Stimulated activated naive CD8-positive, alpha-beta T cell treated with anti-CD3 and anti-CD28 coated beads, Interleukin-15, amount 100 ng/mL, for 72 hours (primary cell): ENCODE measurements at regions not wholly inside any gene's neighbourhood (a gene's known extent, or its start where the extent isn't known, plus 50 kb on each side); places are given as distances from the start of the nearest gene placed in this dataset.
"Not testable (repeated sequence)": the region's sequence is repeated elsewhere in the genome, so short reads cannot be mapped to it uniquely, and the experiment has no call there.

Experiments used
- ATAC-seq: fragments of 150-1000 bp; cut with Tn5 transposase; 2 replicates; pipeline ENCODE4 v1.10.0; 2021; ENCODE audit warnings: mild to moderate bottlenecking, moderate library complexity
- DNase-seq, 2 donors: peaks; one replicate each; pipeline ENCODE4 v3.0.0; 2021 to 2022
- H3K27ac Mint-ChIP-seq, 2 donors: one replicate each; pipeline ENCODE4 v1.8.0; 2022; ENCODE audit warnings: mild to moderate bottlenecking in 2 of 2, mixed read lengths in 2 of 2, moderate library complexity in 2 of 2
- H3K27me3 Mint-ChIP-seq: one replicate; pipeline ENCODE4 v1.8.0; 2022; ENCODE audit warnings: mixed read lengths
- H3K4me1 Mint-ChIP-seq: one replicate; pipeline ENCODE4 v1.8.0; 2022; ENCODE audit warnings: mild to moderate bottlenecking, mixed read lengths
- H3K4me3 Mint-ChIP-seq, 2 donors: one replicate each; pipeline ENCODE4 v1.8.0; 2022; ENCODE audit warnings: mild to moderate bottlenecking in 2 of 2, mixed read lengths in 2 of 2, moderate library complexity in 1 of 2
- H3K9me3 Mint-ChIP-seq, 2 donors: one replicate each; pipeline ENCODE4 v1.8.0; 2022; ENCODE audit warnings: mixed read lengths in 2 of 2

GRCh38 chr5:17326600-17327037 lies 109.2 kb downstream of the BASP1 start:
- H3K27me3 Mint-ChIP-seq, result no peaks in the 10 kb centered on the region
- no peak overlapping the region for H3K4me3 Mint-ChIP-seq
- peaks cover 7 to 8% of the 10 kb centered on the region in 2 donors for H3K9me3 Mint-ChIP-seq
- no peak overlapping the region for H3K27ac Mint-ChIP-seq
- DNase-seq, result no peak
- no peaks in the 10 kb centered on the region for H3K4me1 Mint-ChIP-seq
- ATAC-seq, result no peak

- Mint-ChIP-seq H3K27me3 (no peaks in the 10 kb centered on the region), H3K4me1 (no peaks in the 10 kb centered on the region), H3K9me3 (peaks cover 10 to 12% of the 10 kb centered on the region in 2 donors), H3K27ac (no peak overlapping the region), H3K4me3 (no peak overlapping the region)
- no peak for ATAC-seq
- no peak for DNase-seq
Measured at GRCh38 chr5:17327048-17327625, 109.7 kb downstream of the BASP1 start.

- DNase-seq, result no peak
- Mint-ChIP-seq H3K4me3 (no peak overlapping the region), H3K4me1 (no peaks in the 10 kb centered on the region), H3K9me3 (peaks cover 19 to 23% of the 10 kb centered on the region in 2 donors), H3K27me3 (no peaks in the 10 kb centered on the region), H3K27ac (no peak overlapping the region)
- no peak for ATAC-seq
Measured at GRCh38 chr5:17329571-17329970, 112.1 kb downstream of the BASP1 start.

GRCh38 chr5:17330386-17330785 lies 113.0 kb downstream of the BASP1 start:
- DNase-seq (no peak), ATAC-seq (no peak)
- H3K4me1 Mint-ChIP-seq, result no peaks in the 10 kb centered on the region

GRCh38 chr5:17331651-17332050 lies 114.2 kb downstream of the BASP1 start:
- Mint-ChIP-seq H3K4me1 (no peaks in the 10 kb centered on the region), H3K4me3 (no peak overlapping the region), H3K9me3 (peaks cover 19 to 25% of the 10 kb centered on the region in 2 donors), H3K27me3 (no peaks in the 10 kb centered on the region), H3K27ac (no peak overlapping the region)
- DNase-seq (no peak), ATAC-seq (no peak)

More at GRCh38 chr5:17330386-17330785, 113.0 kb downstream of the BASP1 start:
- Mint-ChIP-seq H3K27ac (no peak overlapping the region), H3K27me3 (no peaks in the 10 kb centered on the region), H3K4me3 (no peak overlapping the region), H3K9me3 (peaks cover 19 to 25% of the 10 kb centered on the region in 2 donors)

- peaks cover 22 to 28% of the 10 kb centered on the region in 2 donors for H3K9me3 Mint-ChIP-seq
- no peak for DNase-seq
- H3K27ac Mint-ChIP-seq, result no peak overlapping the region
- no peak overlapping the region for H3K4me3 Mint-ChIP-seq
- no peak for ATAC-seq
- no peaks in the 10 kb centered on the region for H3K27me3 Mint-ChIP-seq
- H3K4me1 Mint-ChIP-seq, result no peaks in the 10 kb centered on the region
Measured at GRCh38 chr5:17333755-17334154, 116.3 kb downstream of the BASP1 start.

- no peaks in the 10 kb centered on the region for H3K27me3 Mint-ChIP-seq
- DNase-seq (no peak), ATAC-seq (no peak)
Measured at GRCh38 chr5:17336054-17336453, 118.6 kb downstream of the BASP1 start.

GRCh38 chr5:17336723-17337122 lies 119.3 kb downstream of the BASP1 start:
- peaks cover 20 to 24% of the 10 kb centered on the region in 2 donors for H3K9me3 Mint-ChIP-seq
- not testable (repeated sequence) for H3K27ac Mint-ChIP-seq, DNase-seq, H3K27me3 Mint-ChIP-seq, H3K4me3 Mint-ChIP-seq, ATAC-seq, H3K4me1 Mint-ChIP-seq

More at GRCh38 chr5:17336054-17336453, 118.6 kb downstream of the BASP1 start:
- Mint-ChIP-seq H3K4me3 (no peak overlapping the region), H3K9me3 (peaks cover 19 to 31% of the 10 kb centered on the region in 2 donors), H3K27ac (no peak overlapping the region), H3K4me1 (no peaks in the 10 kb centered on the region)

- Mint-ChIP-seq H3K27ac (no peak overlapping the region), H3K4me1 (no peaks in the 10 kb centered on the region), H3K4me3 (no peak overlapping the region), H3K27me3 (no peaks in the 10 kb centered on the region), H3K9me3 (peaks cover 7 to 10% of the 10 kb centered on the region in 2 donors)
- no peak for DNase-seq
- no peak for ATAC-seq
Measured at GRCh38 chr5:17339841-17340240, 122.4 kb downstream of the BASP1 start.

GRCh38 chr5:17340379-17340778 lies 122.9 kb downstream of the BASP1 start:
- Mint-ChIP-seq H3K27me3 (no peaks in the 10 kb centered on the region), H3K4me3 (no peak overlapping the region), H3K4me1 (no peaks in the 10 kb centered on the region), H3K9me3 (peaks cover 9 to 10% of the 10 kb centered on the region in 2 donors), H3K27ac (no peak overlapping the region)
- DNase-seq, result no peak
- ATAC-seq, result no peak

GRCh38 chr5:17340819-17341218 lies 123.4 kb downstream of the BASP1 start:
- Mint-ChIP-seq H3K4me1 (no peaks in the 10 kb centered on the region), H3K9me3 (peaks cover 10 to 13% of the 10 kb centered on the region in 2 donors), H3K27ac (no peak overlapping the region), H3K4me3 (no peak overlapping the region), H3K27me3 (no peaks in the 10 kb centered on the region)
- no peak for ATAC-seq
- DNase-seq, result no peak

GRCh38 chr5:17343675-17344074 lies 126.2 kb downstream of the BASP1 start:
- ATAC-seq (no peak), DNase-seq (no peak)
- Mint-ChIP-seq H3K4me1 (no peaks in the 10 kb centered on the region), H3K4me3 (no peak overlapping the region), H3K27ac (no peak overlapping the region), H3K27me3 (no peaks in the 10 kb centered on the region), H3K9me3 (peaks cover 8 to 10% of the 10 kb centered on the region in 2 donors)

GRCh38 chr5:17346811-17347210 lies 129.4 kb downstream of the BASP1 start:
- ATAC-seq (no peak), DNase-seq (no peak)
- no peaks in the 10 kb centered on the region for H3K4me1 Mint-ChIP-seq
- H3K4me3 Mint-ChIP-seq, result no peak overlapping the region
- H3K9me3 Mint-ChIP-seq, result peaks cover 0 to 6% of the 10 kb centered on the region in 2 donors
- H3K27me3 Mint-ChIP-seq, result no peaks in the 10 kb centered on the region
- no peak overlapping the region for H3K27ac Mint-ChIP-seq

- ATAC-seq (no peak), DNase-seq (no peak)
- Mint-ChIP-seq H3K27ac (no peak overlapping the region), H3K9me3 (peaks cover 8% of the 10 kb centered on the region in 2 donors), H3K4me3 (no peak overlapping the region), H3K27me3 (no peaks in the 10 kb centered on the region), H3K4me1 (no peaks in the 10 kb centered on the region)
Measured at GRCh38 chr5:17352223-17352622, 134.8 kb downstream of the BASP1 start.

- Mint-ChIP-seq H3K4me3 (no peak overlapping the region), H3K9me3 (peaks cover 8 to 12% of the 10 kb centered on the region in 2 donors), H3K4me1 (no peaks in the 10 kb centered on the region), H3K27ac (no peak overlapping the region), H3K27me3 (no peaks in the 10 kb centered on the region)
- DNase-seq, result no peak
- no peak for ATAC-seq
Measured at GRCh38 chr5:17354265-17354664, 136.8 kb downstream of the BASP1 start.

- ATAC-seq (no peak), DNase-seq (no peak)
- no peaks in the 10 kb centered on the region for H3K4me1 Mint-ChIP-seq
- no peak overlapping the region for H3K27ac Mint-ChIP-seq
- H3K27me3 Mint-ChIP-seq, result no peaks in the 10 kb centered on the region
- H3K4me3 Mint-ChIP-seq, result no peak overlapping the region
- H3K9me3 Mint-ChIP-seq, result peaks cover 8 to 12% of the 10 kb centered on the region in 2 donors
Measured at GRCh38 chr5:17355586-17356346, 138.3 kb downstream of the BASP1 start.
